ENCODE measurements at regions not wholly inside any gene's neighbourhood (a gene's known extent, or its start where the extent isn't known, plus 50 kb on each side); places are given as distances from the start of the nearest gene placed in this dataset.

GRCh38 chr2:223283329-223283728 lies 231.3 kb downstream of the KCNE4 start:
- Histone ChIP-seq H4K91ac (ENCODE audit: insufficient read depth, low read depth, low read length) (no peak overlapping the region), H2AK5ac (ENCODE audit: low read depth, low read length) (no peak overlapping the region), H3K4me3 (ENCODE audit: insufficient read depth, low read depth, low read length) (no peak overlapping the region), H3K9me1 (ENCODE audit: insufficient read depth, low read length) (no peaks in the 10 kb centered on the region), H3K4ac (ENCODE audit: low read depth, low read length) (no peak overlapping the region), H3K23ac (ENCODE audit: low read depth, low read length) (no peak overlapping the region), H4K20me1 (ENCODE audit: insufficient read depth, low read length) (no peaks in the 10 kb centered on the region), H2BK120ac (ENCODE audit: low read depth, low read length) (no peak overlapping the region), H3K4me1 (ENCODE audit: control insufficient read depth, insufficient read depth, low read length) (no peaks in the 10 kb centered on the region), H4K8ac (ENCODE audit: low read depth in 2 of 2, low read length in 2 of 2) (no peak overlapping the region), H2BK20ac (ENCODE audit: low read depth, low read length) (no peak overlapping the region), H2AFZ (replicated peaks; ENCODE audit: low read length, poor library complexity) (no peak overlapping the region), H3K4me2 (ENCODE audit: low read depth, low read length) (no peak overlapping the region), H3K79me1 (ENCODE audit: low read depth in 1 of 2, low read length in 2 of 2) (no peaks in the 10 kb centered on the region), H3K56ac (ENCODE audit: extremely low read depth, insufficient read depth, low read length) (no peak overlapping the region), H4K5ac (ENCODE audit: low read depth, low read length) (no peak overlapping the region), H3K14ac (replicated peaks; ENCODE audit: low read depth, low read length) (no peak overlapping the region), H2BK5ac (ENCODE audit: low read depth, low read length, poor library complexity, severe bottlenecking) (no peak overlapping the region), H3K27me3 (ENCODE audit: control insufficient read depth, insufficient read depth, low read length) (no peaks in the 10 kb centered on the region), H3K27ac (ENCODE audit: insufficient read depth, low read length) (no peak overlapping the region), H3K18ac (ENCODE audit: low read depth, low read length) (no peak overlapping the region), H3K9ac (ENCODE audit: low read depth, low read length) (no peak overlapping the region), H2AK9ac (replicated peaks; ENCODE audit: low read depth, low read length, poor library complexity) (no peak overlapping the region), H3K9me3 (ENCODE audit: control insufficient read depth, insufficient read depth, low read length) (0 out of 2 replicates have a peak, but pooled peaks cover 2% of the 10 kb centered on the region), H3K36me3 (ENCODE audit: control insufficient read depth, insufficient read depth, low read length) (no peaks in the 10 kb centered on the region), H2BK15ac (ENCODE audit: low read depth, low read length) (no peak overlapping the region)
- ATAC-seq (ENCODE audit: low read depth): no peak
- dilution Hi-C loops (cut with HindIII; ENCODE audit: low sequenced_read_pairs, unreplicated experiment): no loop called here
- no TSS peak for BruUV-seq (replicated peaks)
- no peak for TF ChIP-seq MXI1 (IDR thresholded peaks at IDR 0.05; ENCODE audit: borderline replicate concordance, low read depth, low read length)
- no peak for TF ChIP-seq POLR2A (IDR thresholded peaks at IDR 0.05; ENCODE audit: low read depth, low read length)
- no peak for TF ChIP-seq NFE2L2 (IDR thresholded peaks at IDR 0.05; ENCODE audit: low read depth, low read length)
- no peak for TF ChIP-seq ELK1 (IDR thresholded peaks at IDR 0.05; ENCODE audit: borderline replicate concordance, low read depth, low read length)
- TF ChIP-seq USF2 (IDR thresholded peaks at IDR 0.05; ENCODE audit: low read depth, low read length): no peak
- no peak for TF ChIP-seq CHD1 (IDR thresholded peaks at IDR 0.05; ENCODE audit: low read depth, low read length)
- TF ChIP-seq RAD21 (IDR thresholded peaks at IDR 0.05; ENCODE audit: low read length): no peak
- TF ChIP-seq MAZ (IDR thresholded peaks at IDR 0.05; ENCODE audit: borderline replicate concordance, low read depth, low read length): no peak
- TF ChIP-seq RCOR1 (IDR thresholded peaks at IDR 0.05; ENCODE audit: insufficient replicate concordance, low read length): no peak
- TF ChIP-seq MAFK (IDR thresholded peaks at IDR 0.05; ENCODE audit: low read depth, low read length): no peak
- TF ChIP-seq CEBPB (IDR thresholded peaks at IDR 0.05; ENCODE audit: low read depth, low read length): no peak
- no peak for TF ChIP-seq BHLHE40 (IDR thresholded peaks at IDR 0.05; ENCODE audit: low read depth, low read length)
- TF ChIP-seq SMC3 (IDR thresholded peaks at IDR 0.05; ENCODE audit: low read depth, low read length): no peak
- TF ChIP-seq CTCF (conservative IDR thresholded peaks at IDR 0.05; ENCODE audit: low read depth, low read length): no peak
- TF ChIP-seq FOS (IDR thresholded peaks at IDR 0.05; ENCODE audit: low read depth, low read length): no peak
- POLR2A ChIA-PET (ENCODE audit: unreplicated experiment): no interaction called here
- DNase-seq: no peak
- CTCF ChIA-PET: interaction anchor here (0.6 to 0.7 kb wide), 2 partner anchors 125 to 138 kb away, joined by 5 read pairs; no protein-coding TSS in a partner anchor
- in situ Hi-C loops (cut with MboI; ENCODE audit: low sequenced_read_pairs): no loop called here
- WGBS, 2 experiments (ENCODE audit: extremely low coverage in 2 of 2, insufficient read length in 1 of 2): no CpG with 5 or more reads among the region's 2 CpGs
- intact Hi-C loops (cut with micrococcal nuclease): no loop called here

Data from IMR-90 (cell line).